PC-3 (cell line): ENCODE measurements at regions not wholly inside any gene's neighbourhood (a gene's known extent, or its start where the extent isn't known, plus 50 kb on each side); places are given as distances from the start of the nearest gene placed in this dataset.

Experiments
- ATAC-seq: fragments of 200-7000 bp; cut with Tn5 transposase; 2 replicates; pipeline ENCODE4 v1.9.1; 2020; ENCODE audit warnings: mild to moderate bottlenecking, moderate library complexity
- BruUV-seq: library from RNA; stranded (reverse); fragments of 400-500 nt; replicated peaks from 2 replicates; lab custom pipeline; 2021; lab: Mats Ljungman, UMichigan
- CTCF ChIA-PET: fragments of 300-600 bp; sonication (Branson Sonifier 250); formaldehyde crosslinking; loops from one replicate; lab custom pipeline; 2022; ENCODE audit warnings: antibody characterized with exemption; lab: Charles Lee
- POLR2A ChIA-PET: fragments of 300-600 bp; sonication (Branson Sonifier 250); formaldehyde crosslinking; loops from one replicate; lab custom pipeline; 2022; ENCODE audit warnings: antibody characterized with exemption; ENCODE audit not compliant: unreplicated experiment; lab: Charles Lee
- DNase-seq: peaks from one replicate; pipeline ENCODE4 v3.0.0-alpha.2; 2015
- H2AFZ ChIP-seq: fragments of 300-600 bp; sonication (generic); 2 replicates; pipeline ENCODE4 v1.6.0; 2016; ENCODE audit warnings: antibody characterized with exemption, low read length
- H3F3A ChIP-seq: fragments of 300-600 bp; sonication (generic); one replicate; pipeline ENCODE4 v1.6.0; 2017; ENCODE audit warnings: antibody characterized with exemption, low read length, control low read depth, mild to moderate bottlenecking; ENCODE audit not compliant: unreplicated experiment
- H3K27ac ChIP-seq: fragments of 300-600 bp; sonication (generic); 2 replicates; pipeline ENCODE4 v1.5.1; 2016; ENCODE audit warnings: mild to moderate bottlenecking, low read length
- H3K27me3 ChIP-seq: fragments of 300-600 bp; sonication (generic); 2 replicates; pipeline ENCODE4 v1.6.1; 2016; ENCODE audit warnings: low read length, mixed read lengths
- H3K36me3 ChIP-seq: fragments of 300-600 bp; sonication (generic); 2 replicates; pipeline ENCODE4 v1.6.1; 2016; ENCODE audit warnings: low read depth, mixed run types, low read length, mixed read lengths
- H3K4me1 ChIP-seq: fragments of 300-600 bp; sonication (generic); 2 replicates; pipeline ENCODE4 v1.5.1; 2016; ENCODE audit warnings: low read length; ENCODE audit not compliant: insufficient read depth
- H3K4me2 ChIP-seq: fragments of 300-600 bp; sonication (generic); 2 replicates; pipeline ENCODE4 v1.6.0; 2016; ENCODE audit warnings: low read length
- H3K4me3 ChIP-seq: fragments of 300-600 bp; sonication (generic); 2 replicates; pipeline ENCODE4 v1.5.1; 2016; ENCODE audit warnings: mild to moderate bottlenecking, low read length, mixed read lengths
- H3K79me2 ChIP-seq: fragments of 300-600 bp; sonication (generic); 2 replicates; pipeline ENCODE4 v1.6.1; 2017; ENCODE audit warnings: low read length, mixed read lengths
- H3K9ac ChIP-seq: fragments of 300-600 bp; sonication (generic); 2 replicates; pipeline ENCODE4 v1.6.0; 2016; ENCODE audit warnings: mild to moderate bottlenecking, low read length
- H3K9me2 ChIP-seq: fragments of 300-600 bp; sonication (generic); replicated peaks from 2 replicates; pipeline ENCODE4 v1.6.1; 2016; ENCODE audit warnings: mixed run types, low read length, mixed read lengths
- H3K9me3 ChIP-seq: fragments of 300-600 bp; sonication (generic); 2 replicates; pipeline ENCODE4 v1.6.1; 2016; ENCODE audit warnings: low read length, mixed read lengths
- H4K20me1 ChIP-seq: fragments of 300-600 bp; sonication (generic); 2 replicates; pipeline ENCODE4 v1.6.1; 2016; ENCODE audit warnings: low read length, mixed read lengths
- CTCF ChIP-seq: fragments of 300-600 bp; sonication (generic); conservative IDR thresholded peaks from 2 replicates; pipeline ENCODE4 v1.5.1; 2017; ENCODE audit warnings: antibody characterized with exemption, low read depth, mild to moderate bottlenecking, low read length
- EZH2 ChIP-seq: fragments of 300-600 bp; sonication (generic); IDR thresholded peaks from one replicate; pipeline ENCODE4 v1.6.1; 2017; ENCODE audit warnings: antibody characterized with exemption, mild to moderate bottlenecking, low read length; ENCODE audit not compliant: unreplicated experiment
- EZH2phosphoT487 ChIP-seq: fragments of 300-600 bp; sonication (generic); IDR thresholded peaks from 2 replicates; pipeline ENCODE4 v1.6.1; 2018; ENCODE audit warnings: mild to moderate bottlenecking, antibody characterized with exemption, low read length, borderline replicate concordance
- intact Hi-C: fragments of 100-400 bp; cut with micrococcal nuclease; formaldehyde crosslinking; loops from 2 replicates; pipeline ENCODE4 v1.9.0; 2023

GRCh38 chr6:14844411-14844810 is 401.5 kb upstream of the JARID2 start:
- peaks cover 9% of the 10 kb centered on the region for H3K4me1 ChIP-seq
- H3K27ac ChIP-seq: no peak overlapping the region
- H3K36me3 ChIP-seq: no peaks in the 10 kb centered on the region
- ATAC-seq (no peak), DNase-seq (no peak)
- H3K27me3 ChIP-seq: no peaks in the 10 kb centered on the region
- H3K9ac ChIP-seq: no peak overlapping the region
- TF ChIP-seq CTCF (no peak), EZH2 (no peak), EZH2phosphoT487 (no peak)
- no peaks in the 10 kb centered on the region for H3K79me2 ChIP-seq
- no peaks in the 10 kb centered on the region for H3K9me2 ChIP-seq
- intact Hi-C loops: no loop called here
- H3K4me3 ChIP-seq: no peak overlapping the region
- ChIA-PET CTCF (no interaction called here), POLR2A (no interaction called here)
- no peaks in the 10 kb centered on the region for H3K9me3 ChIP-seq
- no TSS peak for BruUV-seq
- H3K4me2 ChIP-seq: no peak overlapping the region
- no peaks in the 10 kb centered on the region for H4K20me1 ChIP-seq
- no peak overlapping the region for H2AFZ ChIP-seq
- H3F3A ChIP-seq: no peaks in the 10 kb centered on the region

- no peak for ATAC-seq
- Histone ChIP-seq H3K9me2 (no peaks in the 10 kb centered on the region), H3K27me3 (no peaks in the 10 kb centered on the region), H3K9me3 (no peaks in the 10 kb centered on the region), H3K27ac (no peak overlapping the region), H3K4me3 (no peak overlapping the region), H4K20me1 (no peaks in the 10 kb centered on the region), H3K36me3 (no peaks in the 10 kb centered on the region), H3F3A (no peaks in the 10 kb centered on the region), H3K79me2 (no peaks in the 10 kb centered on the region), H3K4me1 (no peaks in the 10 kb centered on the region), H3K9ac (no peak overlapping the region), H2AFZ (no peak overlapping the region), H3K4me2 (no peak overlapping the region)
- ChIA-PET POLR2A (no interaction called here), CTCF (no interaction called here)
- intact Hi-C loops: no loop called here
- no TSS peak for BruUV-seq
- no peak for TF ChIP-seq EZH2phosphoT487
- TF ChIP-seq EZH2: no peak
- TF ChIP-seq CTCF: no peak
- DNase-seq: no peak
These were observed 397.9 kb upstream of the JARID2 start for GRCh38 chr6:14848019-14848418.

GRCh38 chr6:14849185-14849584 is 396.7 kb upstream of the JARID2 start:
- Histone ChIP-seq H3K4me2 (no peak overlapping the region), H3K27ac (no peak overlapping the region), H3F3A (no peaks in the 10 kb centered on the region), H3K4me1 (no peaks in the 10 kb centered on the region), H3K9ac (no peak overlapping the region), H3K9me3 (no peaks in the 10 kb centered on the region), H3K4me3 (no peak overlapping the region), H3K9me2 (no peaks in the 10 kb centered on the region), H3K27me3 (no peaks in the 10 kb centered on the region), H2AFZ (no peak overlapping the region), H4K20me1 (no peaks in the 10 kb centered on the region), H3K36me3 (no peaks in the 10 kb centered on the region), H3K79me2 (no peaks in the 10 kb centered on the region)
- ChIA-PET CTCF (no interaction called here), POLR2A (no interaction called here)
- DNase-seq (no peak), ATAC-seq (no peak)
- intact Hi-C loops: no loop called here
- BruUV-seq: no TSS peak
- TF ChIP-seq EZH2: no peak
- no peak for TF ChIP-seq EZH2phosphoT487
- no peak for TF ChIP-seq CTCF
